COLO829 (cell line): ENCODE measurements at regions not wholly inside any gene's neighbourhood (a gene's known extent, or its start where the extent isn't known, plus 50 kb on each side); places are given as distances from the start of the nearest gene placed in this dataset.

ENCODE experiments used
- DNase-seq: peaks from one replicate; pipeline ENCODE4 v3.0.0; 2012; ENCODE audit warnings: low spot score

DNA sequence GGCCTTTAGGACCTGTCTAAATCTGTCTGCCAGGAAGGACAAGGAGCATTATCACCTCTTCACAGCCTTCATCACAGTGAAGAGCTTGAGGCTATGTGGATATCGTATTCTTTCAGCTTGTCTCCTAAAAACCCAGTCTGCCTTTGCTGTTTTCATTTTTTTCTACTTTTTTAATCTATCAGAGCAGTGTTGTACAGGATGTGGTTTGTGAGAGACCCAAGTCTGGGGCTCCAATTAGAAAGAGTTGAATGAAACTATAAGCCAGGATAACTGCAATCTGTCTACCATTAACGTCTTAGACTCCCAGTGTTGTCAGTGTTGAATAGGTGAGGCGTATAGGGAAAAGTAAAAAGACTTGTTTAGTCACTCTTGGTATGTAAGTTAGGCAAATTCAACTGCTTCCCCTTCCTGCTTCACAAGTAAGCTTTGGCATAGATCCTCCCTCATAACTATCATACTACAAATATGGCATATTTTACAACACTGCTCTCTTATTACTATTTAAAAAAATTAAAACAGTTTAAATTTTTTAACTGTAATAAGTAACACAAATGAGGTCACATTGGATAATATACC is 1225.8 kb upstream of the PRMT6 start:
- no peak for DNase-seq

DNA sequence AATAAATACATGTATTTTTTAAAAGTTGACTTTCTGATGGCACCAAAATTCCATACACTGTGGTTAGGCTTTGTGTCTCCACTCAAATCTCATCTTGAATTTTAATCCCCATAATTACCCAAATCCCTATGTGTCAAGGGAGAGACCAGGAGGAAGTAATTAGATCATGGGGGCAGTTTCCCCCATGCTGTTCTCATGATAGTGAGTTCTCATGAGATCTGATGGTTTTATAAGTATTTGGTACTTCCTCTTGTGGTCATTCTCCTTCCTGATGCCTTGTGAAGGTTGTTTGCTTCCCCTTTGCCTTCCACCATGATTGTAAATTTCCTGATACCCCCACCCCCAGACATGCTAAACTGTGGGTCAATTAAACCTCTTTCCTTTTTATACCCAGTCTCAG is 1218.4 kb upstream of the PRMT6 start:
- no peak for DNase-seq

DNA sequence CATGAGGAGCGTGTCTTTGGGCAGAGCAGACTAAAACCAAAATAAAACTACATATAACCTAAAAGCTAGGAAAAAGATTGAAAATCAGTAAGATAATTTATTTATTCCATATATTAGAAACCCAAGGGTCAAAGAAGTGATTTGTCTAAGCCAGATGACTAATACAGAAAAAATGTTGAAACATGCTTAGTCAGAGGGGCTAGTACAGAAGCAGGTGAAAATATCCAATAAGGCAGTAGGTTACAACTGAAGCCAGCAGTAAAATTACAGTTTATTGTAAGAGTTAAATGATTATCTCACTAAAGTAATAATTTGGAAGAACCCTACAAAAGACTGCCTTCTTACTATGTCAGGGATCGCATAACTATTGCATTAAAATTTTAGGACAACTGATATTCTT is 1190.9 kb upstream of the PRMT6 start:
- peak; percentile 2 for DNase-seq

DNA sequence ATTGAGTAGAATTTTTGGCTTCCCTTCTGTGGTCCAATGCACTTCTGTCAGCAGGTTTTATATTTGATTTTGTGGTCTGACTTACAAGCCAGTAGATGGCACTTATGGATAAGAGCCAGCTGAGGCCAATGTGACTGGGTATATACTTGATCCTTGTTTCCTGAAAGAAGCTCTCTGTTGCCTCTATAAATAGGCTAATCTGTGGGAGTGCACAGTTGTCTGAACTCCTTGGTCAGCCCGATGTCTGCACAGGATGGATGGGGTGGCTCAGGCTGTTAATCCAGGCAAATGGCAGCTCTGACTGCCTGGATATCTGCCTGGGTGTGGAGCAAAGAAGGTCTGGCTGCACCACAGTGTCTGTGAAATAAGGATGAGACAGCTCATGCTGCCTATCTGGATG is 1183.7 kb upstream of the PRMT6 start:
- DNase-seq, result no peak

DNA sequence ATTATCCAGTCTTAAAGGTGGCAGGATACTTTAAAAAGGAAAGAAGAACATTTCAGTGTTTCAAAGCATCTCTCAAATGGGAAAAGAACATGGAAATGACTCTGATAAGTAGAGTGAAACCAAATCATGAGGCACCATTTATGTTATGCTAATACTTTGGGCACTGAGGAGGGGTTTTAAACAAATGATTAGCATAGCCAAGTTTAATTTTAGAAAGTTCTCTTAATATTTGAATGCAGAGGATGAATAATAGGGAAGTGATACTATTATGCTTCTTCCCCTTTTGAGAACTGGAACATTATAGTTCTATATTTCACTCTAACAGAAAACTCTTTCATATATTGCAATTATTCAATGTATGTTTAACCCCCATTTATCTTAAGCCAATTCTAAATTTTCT is 1181.9 kb upstream of the PRMT6 start:
- no peak for DNase-seq

DNA sequence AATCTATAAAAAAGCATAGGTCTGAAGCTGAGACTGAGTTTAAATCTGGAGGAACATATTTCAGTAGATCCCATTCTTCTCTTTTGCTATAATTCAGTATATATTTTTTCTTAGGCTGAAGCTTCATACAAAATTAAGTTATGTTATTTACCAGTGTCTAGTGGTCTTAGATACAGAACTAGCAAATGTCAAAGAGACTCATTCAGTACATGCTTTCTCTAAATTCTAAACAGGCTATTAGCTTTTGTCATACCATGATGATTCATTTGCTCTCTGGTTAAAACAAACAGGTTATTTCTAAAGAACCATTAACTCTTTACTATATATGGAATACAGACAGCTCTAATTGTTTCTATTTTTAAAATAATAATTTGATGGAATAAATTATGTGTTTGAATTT is 1170.2 kb upstream of the PRMT6 start:
- DNase-seq, result no peak

DNA sequence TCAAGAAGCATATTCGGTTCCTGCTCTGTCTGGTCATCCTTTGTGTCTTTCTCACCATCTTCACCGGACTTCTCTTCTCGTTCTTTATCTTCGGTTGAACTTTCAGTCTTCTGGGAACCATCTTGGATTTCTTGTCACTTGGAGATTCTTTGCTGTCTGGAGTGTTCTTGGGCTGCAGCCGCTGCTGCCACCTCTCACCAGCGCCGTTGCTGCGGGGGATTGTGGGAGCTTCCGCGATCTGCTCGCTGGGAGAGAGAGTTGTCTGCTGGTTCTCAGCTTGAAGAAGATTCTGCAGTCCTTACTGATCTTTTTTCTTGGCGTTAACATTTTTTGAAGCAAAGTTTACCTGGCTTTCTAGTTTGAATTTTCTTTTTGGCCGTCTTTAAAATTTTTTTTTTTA is 1165.2 kb upstream of the PRMT6 start:
- no peak for DNase-seq

DNA sequence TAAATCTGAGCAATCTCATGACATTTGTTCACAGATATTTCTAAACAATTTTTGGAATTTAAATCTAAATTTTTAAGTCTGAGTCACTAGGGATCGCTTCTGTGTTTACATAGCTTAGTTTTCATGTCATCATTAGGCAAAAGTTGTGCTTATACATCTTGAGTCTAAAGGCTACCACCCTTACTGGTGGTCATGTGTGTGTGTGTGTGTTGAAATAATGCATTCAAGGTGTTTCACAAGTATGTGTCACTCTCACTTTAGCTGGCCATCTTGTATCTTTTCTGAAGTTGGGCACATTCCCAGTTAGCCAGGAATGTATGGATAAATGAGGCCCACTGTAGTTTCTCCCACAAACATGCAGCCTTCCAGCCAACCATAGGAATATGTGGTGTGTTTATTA is 1162.5 kb upstream of the PRMT6 start:
- no peak for DNase-seq

DNA sequence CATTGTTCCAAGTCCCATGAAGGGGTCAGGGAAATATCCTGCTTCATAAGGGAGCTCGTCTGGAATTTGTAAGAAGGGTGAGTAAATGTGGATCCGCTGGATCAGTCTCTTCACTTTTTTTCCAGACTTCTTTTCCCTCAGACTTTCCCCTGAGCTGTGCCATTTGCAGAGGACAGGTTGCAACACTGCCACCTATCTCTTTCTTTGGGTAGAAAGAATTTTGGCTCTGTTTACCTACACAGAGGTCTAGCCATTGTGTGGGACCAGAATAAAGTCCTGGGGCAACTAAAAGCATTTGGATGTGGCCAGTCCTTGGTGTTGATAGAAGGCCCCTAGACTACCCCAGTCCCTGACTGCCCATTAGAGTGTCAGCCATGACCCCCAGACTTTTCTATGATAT is 1146.7 kb upstream of the PRMT6 start:
- no peak for DNase-seq

DNA sequence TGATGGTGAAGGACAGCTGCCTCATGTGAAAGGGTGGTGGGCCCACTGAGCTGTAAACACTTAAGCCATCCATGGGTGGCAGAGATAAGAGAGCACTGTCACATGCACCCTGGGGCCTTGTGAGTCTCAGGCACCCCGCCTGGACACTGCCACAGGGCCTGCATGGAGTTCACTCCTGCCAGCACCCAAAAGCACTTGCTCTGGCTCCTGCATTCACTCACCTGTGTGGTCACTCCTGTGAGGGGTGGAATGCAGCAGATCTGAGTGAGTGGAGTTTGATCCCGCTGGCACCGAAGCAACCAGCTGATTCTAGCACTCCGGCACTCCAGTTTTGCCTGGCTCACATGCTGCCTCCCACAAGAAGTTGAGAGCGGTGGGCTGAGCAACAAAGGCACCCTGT is 1142.1 kb upstream of the PRMT6 start:
- no peak for DNase-seq

DNA sequence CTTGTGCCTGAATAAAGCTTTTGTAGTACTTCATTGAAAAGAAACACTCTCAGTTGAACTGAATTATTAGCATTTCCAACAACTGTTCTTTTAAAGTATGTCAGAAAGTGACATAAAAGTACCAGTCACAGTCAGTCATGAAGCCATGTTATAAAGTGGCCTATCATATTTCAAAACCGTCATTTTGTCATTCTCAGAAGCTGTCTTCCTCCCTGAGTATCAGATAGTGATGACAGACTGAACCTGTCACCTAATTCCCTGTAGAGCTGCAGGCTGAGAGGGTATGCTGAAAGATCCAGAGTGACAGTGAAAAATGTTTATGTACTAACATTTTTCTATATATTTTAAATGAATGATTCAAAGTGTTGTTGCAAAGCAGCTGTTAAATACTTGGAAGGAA is 1121.7 kb upstream of the PRMT6 start:
- DNase-seq, result no peak

DNA sequence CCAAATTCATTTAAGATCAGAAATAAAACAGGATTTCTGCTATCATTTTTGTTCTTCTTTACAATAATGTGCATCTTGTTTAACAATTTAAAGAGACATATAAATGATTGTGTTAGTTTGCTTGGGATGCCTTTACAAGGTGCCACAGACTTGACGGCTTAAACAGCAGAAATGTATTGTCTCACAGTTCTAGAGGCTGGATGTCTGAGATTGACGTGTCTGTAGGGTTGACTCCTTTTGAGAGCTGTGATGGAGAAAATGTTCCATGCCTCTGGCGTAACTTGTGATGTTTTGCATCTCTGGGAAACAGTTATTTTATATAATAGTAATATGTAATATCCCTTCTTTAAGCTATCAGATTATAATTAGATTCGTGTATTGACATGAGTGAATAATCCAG is 1091.6 kb upstream of the PRMT6 start:
- DNase-seq, result no peak

DNA sequence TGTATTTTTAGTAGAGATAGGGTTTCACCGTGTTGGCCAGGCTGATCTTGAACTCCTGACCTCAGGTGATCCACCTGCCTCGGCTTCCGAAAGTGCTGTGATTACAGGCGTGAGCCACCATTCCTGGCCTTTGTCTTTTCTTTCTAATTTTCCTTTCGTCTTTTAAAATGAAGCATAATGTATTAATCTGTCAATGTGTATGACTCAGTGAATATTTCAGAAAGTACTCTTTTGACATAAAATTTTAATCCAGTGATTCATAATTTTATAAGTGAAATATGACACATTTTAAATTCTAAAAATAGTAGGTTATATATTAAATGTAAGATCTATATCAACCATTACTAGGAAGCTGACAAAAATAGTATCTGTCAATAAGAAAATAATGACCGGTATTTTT is 1059.0 kb upstream of the PRMT6 start:
- DNase-seq, result no peak

DNA sequence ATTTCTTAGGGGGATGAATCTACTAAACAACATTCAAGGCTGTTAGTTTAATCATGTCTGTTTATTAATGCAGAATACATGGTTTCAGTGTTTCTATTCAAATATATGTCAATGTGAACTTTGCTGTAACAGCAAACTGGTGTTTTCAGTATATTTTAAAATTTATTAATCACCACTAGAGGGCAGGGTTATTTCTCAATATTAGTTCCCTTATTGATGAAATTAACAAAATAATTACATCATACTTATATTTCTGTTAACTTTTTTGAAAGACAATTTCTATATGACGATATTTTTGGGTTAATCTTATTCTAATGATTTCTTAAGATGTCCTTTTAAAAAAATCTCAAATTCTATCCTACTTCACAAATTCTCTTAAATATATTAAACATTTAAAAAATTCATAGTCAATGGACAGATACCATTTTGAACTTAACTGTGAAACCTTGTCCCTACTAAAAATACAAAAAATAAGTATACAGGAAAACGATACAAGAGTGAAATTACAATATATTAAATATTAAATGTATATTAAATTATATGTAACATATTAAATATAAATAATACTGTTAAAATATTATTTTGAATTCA is 1034.1 kb upstream of the PRMT6 start:
- no peak for DNase-seq

DNA sequence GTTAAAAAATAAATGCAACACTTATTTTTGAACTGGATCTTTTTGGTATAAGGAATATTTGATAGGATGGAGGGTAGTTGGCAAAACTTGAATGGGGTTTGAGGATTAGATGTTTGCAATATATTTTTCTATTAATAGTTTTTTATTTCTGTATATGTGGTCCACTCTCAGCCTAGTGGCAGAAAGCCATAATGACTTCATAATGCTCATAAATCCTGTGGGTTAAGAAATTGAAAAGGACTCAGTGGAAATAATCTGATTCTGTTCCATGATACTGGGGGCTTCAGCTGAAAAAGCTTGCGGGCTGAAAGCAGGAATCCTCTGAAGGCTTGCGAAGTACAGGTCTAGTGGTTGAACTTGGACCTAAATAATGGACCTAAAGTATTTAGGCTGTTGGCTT is 1028.6 kb upstream of the PRMT6 start:
- DNase-seq, result no peak

DNA sequence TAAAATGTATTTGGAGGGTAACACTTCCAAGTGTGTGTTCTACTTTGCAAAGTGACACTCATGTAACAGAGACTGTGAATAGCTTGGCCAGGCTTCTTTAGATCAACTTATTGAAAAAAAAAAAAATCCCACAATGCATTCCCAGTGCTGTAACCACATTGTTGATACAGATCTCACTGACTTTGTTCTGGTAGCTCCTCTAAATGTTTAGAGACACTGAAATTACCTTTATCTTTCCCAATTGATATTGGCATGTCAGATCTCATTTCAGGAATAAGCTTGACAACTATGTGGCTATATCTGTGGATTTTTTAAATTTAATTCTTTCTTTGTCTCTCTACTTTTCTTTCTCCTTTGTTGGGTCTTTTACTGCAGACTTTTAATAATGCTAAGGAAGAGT is 1018.9 kb upstream of the PRMT6 start:
- DNase-seq, result no peak

DNA sequence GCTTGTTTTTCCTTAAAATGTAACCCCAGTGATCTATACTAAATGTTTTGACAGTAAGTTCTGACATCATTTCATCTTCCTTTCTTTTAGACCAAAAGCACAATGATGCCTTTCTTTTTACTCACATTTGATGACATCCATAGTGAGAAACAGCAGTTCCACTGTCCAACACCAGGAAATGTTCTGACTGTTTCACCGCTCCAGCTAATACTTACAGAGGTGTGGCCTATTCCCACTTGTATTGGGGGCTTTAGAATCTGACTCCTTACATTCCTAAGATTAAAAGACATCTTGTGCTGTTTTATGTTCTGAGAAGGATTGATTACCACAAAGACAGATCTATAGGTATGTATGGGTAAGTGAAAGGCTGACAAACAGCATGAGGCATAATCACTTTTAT is 1018.2 kb upstream of the PRMT6 start:
- no peak for DNase-seq

DNA sequence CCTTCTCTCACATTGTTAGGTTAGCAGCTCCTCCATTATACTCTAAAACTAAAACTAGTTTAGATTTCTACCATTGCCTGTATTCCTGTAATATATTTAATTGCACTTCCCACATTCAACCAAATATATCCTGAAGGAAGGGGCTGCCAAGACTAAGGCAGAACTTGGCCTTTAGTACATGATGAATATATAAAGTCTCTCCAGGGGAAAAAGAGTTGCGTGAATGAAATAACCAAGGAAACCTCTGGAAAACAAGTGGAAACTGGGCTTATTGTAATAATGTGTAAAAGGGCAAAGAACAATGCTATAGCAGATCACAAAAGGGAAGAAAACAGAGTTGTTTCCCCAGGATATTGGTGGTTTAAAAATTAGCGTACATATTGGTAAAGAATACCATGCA is 1012.5 kb upstream of the PRMT6 start:
- DNase-seq, result no peak

DNA sequence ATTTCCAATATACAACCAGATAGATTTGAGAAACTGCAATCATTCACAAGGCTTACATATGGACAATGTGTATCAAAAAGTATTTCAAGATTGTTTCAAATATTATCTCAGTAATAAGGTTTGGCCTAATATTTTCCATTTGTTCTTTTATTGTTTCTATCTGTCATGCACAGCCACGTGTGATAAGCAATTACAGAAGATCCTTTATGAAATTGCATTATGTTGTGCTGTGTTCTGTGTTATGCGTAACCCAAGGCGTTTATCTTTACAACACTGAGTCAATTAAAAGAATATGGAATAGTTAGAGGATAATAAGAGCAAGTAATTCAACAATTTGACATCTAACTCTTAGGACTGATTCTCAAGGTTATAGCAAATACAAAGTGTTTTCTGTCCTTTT is 1009.3 kb upstream of the PRMT6 start:
- DNase-seq, result no peak

DNA sequence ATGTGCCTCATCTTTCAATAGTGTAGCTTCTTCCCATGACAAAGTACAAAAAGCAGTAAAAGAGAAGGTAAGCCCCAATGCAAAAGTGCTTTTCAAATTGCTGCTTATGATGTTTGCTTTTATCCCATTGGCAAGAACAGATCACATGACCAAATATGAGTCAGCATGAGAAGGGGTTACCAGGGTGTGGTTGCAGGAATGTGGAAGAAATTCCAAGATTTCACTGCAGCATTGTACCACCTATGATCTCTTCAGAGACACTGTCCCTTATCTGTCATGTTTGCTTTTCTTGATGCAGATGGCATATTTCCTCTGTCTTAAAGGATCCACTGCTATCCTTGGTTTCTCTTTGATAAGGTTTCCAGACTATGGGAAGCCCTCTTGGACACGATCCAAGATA is 1006.9 kb upstream of the PRMT6 start:
- no peak for DNase-seq

DNA sequence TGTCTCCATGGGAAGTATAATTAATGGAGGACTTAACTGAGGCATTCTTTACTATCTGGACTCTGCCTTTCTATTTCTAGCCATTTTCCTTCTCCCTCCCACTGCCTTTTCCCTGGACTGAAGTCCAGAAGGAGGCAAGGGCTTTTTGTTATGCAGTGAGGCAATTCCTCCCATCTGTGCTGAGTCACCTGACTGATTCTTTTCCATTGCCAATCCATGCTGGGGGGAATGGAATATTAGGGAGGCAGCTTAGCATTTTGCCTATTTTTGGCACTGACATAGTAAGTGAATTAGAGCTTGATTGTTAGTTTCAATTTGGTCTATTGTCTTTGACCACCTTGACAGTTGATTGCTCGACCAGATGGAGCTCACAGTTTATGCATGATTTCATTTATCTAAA is 1000.6 kb upstream of the PRMT6 start:
- no peak for DNase-seq

DNA sequence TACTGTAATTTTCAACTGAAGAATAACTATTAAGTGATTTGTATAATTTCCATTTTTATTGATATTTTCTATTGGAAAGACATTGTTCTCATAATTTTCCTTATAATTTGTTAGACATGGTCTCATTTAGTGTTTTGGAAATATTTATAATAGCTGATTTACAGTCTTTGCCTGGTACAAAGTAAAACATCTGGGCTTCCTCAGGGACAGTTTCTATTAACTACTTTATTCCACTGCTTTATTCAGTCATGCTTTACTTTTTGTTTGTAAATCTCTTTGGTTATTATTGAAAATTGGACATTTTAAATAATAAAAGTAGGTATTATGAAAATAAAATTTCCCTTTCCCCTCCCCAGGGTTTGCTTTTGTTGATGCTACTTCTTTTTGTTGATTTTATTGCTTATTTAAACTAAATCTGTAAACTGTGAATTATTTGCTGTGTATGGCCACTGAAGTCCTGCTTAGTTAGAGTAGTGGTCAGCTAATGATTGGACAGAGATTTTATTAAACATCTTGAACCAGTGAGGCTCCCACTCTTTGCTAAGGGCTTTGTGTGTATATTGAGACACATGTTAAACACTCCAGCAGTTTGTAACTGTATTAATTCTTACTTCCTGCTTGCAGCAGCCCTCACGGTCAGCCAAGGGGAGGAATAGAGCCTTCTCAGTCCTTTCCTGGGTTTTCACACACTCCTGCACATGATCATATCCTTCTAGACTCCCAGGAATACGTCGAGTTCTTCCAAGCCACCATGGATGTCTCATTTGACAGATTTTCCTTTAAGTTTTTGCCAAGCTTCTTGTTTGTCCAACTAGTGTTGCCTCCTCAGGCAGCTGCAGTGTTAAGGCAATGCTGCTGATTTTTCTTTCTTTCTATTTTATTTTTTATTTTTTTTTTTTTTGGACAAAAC is 994.6 kb upstream of the PRMT6 start:
- no peak for DNase-seq

DNA sequence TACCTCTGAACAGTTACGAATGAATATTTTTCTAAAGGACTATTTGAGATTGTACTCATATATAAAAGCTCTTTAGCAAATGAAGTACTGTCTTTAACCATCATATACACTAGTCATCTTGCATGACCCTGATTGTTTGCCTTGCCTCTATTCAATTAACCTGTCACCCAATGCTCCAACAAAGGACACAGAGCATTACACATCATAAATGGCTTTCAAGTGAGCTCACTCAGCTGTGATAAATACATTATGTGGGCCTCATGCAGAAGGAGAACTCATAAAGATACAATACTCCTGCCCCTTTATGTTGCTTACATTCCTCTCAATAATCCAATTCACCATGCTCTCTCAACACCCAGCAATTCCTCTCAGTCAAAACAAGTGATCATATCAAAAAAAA is 993.0 kb upstream of the PRMT6 start:
- no peak for DNase-seq
